Osteocyte (in vitro differentiated cells): ENCODE measurements at regions not wholly inside any gene's neighbourhood (a gene's known extent, or its start where the extent isn't known, plus 50 kb on each side); places are given as distances from the start of the nearest gene placed in this dataset.

Experiments
- DNase-seq: peaks from one replicate; pipeline ENCODE4 v3.0.0; 2021; ENCODE audit warnings: mixed read lengths; ENCODE audit not compliant: unreplicated experiment; ENCODE audit errors: extremely low spot score
- H3K27ac Mint-ChIP-seq: one replicate; pipeline ENCODE4 v1.8.0; 2021; ENCODE audit warnings: mild to moderate bottlenecking, mixed read lengths; ENCODE audit not compliant: unreplicated experiment
- H3K27me3 Mint-ChIP-seq: one replicate; pipeline ENCODE4 v1.8.0; 2021; ENCODE audit warnings: mixed read lengths; ENCODE audit not compliant: unreplicated experiment
- H3K36me3 Mint-ChIP-seq: one replicate; pipeline ENCODE4 v1.8.0; 2021; ENCODE audit warnings: mixed read lengths; ENCODE audit not compliant: unreplicated experiment
- H3K4me1 Mint-ChIP-seq: one replicate; pipeline ENCODE4 v1.8.0; 2021; ENCODE audit warnings: mixed read lengths; ENCODE audit not compliant: unreplicated experiment
- H3K4me3 Mint-ChIP-seq: one replicate; pipeline ENCODE4 v1.8.0; 2021; ENCODE audit warnings: mild to moderate bottlenecking, moderate library complexity, mixed read lengths; ENCODE audit not compliant: unreplicated experiment
- H3K9me3 Mint-ChIP-seq: one replicate; pipeline ENCODE4 v1.8.0; 2021; ENCODE audit warnings: mixed read lengths; ENCODE audit not compliant: unreplicated experiment
- CTCF ChIP-seq: fragments of 200-600 bp; sonication (generic); IDR thresholded peaks from 2 replicates; pipeline ENCODE4 v1.5.0; 2021; ENCODE audit warnings: antibody characterized with exemption, mild to moderate bottlenecking, moderate library complexity

GRCh38 chr18:2316751-2317696, 254.3 kb downstream of the METTL4 start:
- Mint-ChIP-seq H3K9me3 (peaks cover 7% of the 10 kb centered on the region), H3K4me1 (no peaks in the 10 kb centered on the region), H3K27me3 (peaks cover 33% of the 10 kb centered on the region), H3K27ac (no peak overlapping the region), H3K36me3 (no peaks in the 10 kb centered on the region), H3K4me3 (no peak overlapping the region)
- DNase-seq, result no peak
- no peak for TF ChIP-seq CTCF

- no peak for DNase-seq
- H3K27ac Mint-ChIP-seq, result no peak overlapping the region
- peaks cover 5% of the 10 kb centered on the region for H3K9me3 Mint-ChIP-seq
- no peak for TF ChIP-seq CTCF
- H3K4me1 Mint-ChIP-seq, result no peaks in the 10 kb centered on the region
- H3K36me3 Mint-ChIP-seq, result no peaks in the 10 kb centered on the region
- peaks cover 43% of the 10 kb centered on the region for H3K27me3 Mint-ChIP-seq
- H3K4me3 Mint-ChIP-seq, result no peak overlapping the region
Measured at GRCh38 chr18:2324459-2324858, 246.8 kb downstream of the METTL4 start.

- Mint-ChIP-seq H3K4me1 (no peaks in the 10 kb centered on the region), H3K4me3 (no peak overlapping the region), H3K27me3 (peaks cover 48% of the 10 kb centered on the region), H3K36me3 (no peaks in the 10 kb centered on the region), H3K27ac (no peak overlapping the region), H3K9me3 (no peaks in the 10 kb centered on the region)
- no peak for TF ChIP-seq CTCF
- DNase-seq, result no peak
Measured at GRCh38 chr18:2325308-2325849, 245.9 kb downstream of the METTL4 start.

GRCh38 chr18:2325933-2326332, 245.4 kb downstream of the METTL4 start:
- H3K36me3 Mint-ChIP-seq, result no peaks in the 10 kb centered on the region
- H3K27ac Mint-ChIP-seq, result no peak overlapping the region
- DNase-seq, result no peak
- TF ChIP-seq CTCF, result no peak
- H3K4me3 Mint-ChIP-seq, result no peak overlapping the region
- no peaks in the 10 kb centered on the region for H3K4me1 Mint-ChIP-seq
- no peaks in the 10 kb centered on the region for H3K9me3 Mint-ChIP-seq
- peaks cover 51% of the 10 kb centered on the region for H3K27me3 Mint-ChIP-seq

- H3K4me1 Mint-ChIP-seq, result no peaks in the 10 kb centered on the region
- H3K27me3 Mint-ChIP-seq, result peaks cover 49% of the 10 kb centered on the region
- H3K27ac Mint-ChIP-seq, result no peak overlapping the region
Measured at GRCh38 chr18:2326999-2327398, 244.3 kb downstream of the METTL4 start.

More at GRCh38 chr18:2326999-2327398, 244.3 kb downstream of the METTL4 start:
- no peaks in the 10 kb centered on the region for H3K9me3 Mint-ChIP-seq
- no peak for TF ChIP-seq CTCF
- H3K4me3 Mint-ChIP-seq, result no peak overlapping the region
- DNase-seq, result no peak
- no peaks in the 10 kb centered on the region for H3K36me3 Mint-ChIP-seq
